HepG2 (cell line): ENCODE measurements at regions not wholly inside any gene's neighbourhood (a gene's known extent, or its start where the extent isn't known, plus 50 kb on each side); places are given as distances from the start of the nearest gene placed in this dataset.

Experiments used
- ATAC-seq: fragments of 200-7000 bp; cut with Tn5 transposase; 3 replicates; pipeline ENCODE4 v1.9.1; 2020; ENCODE audit warnings: mild to moderate bottlenecking, moderate library complexity
- BruUV-seq: library from RNA; stranded (reverse); fragments of 400-500 nt; replicated peaks from 2 replicates; lab custom pipeline; 2021; lab: Mats Ljungman, UMichigan
- CTCF ChIA-PET: fragments of 300-600 bp; formaldehyde crosslinking; extraction: SDS; loops from one replicate; lab custom pipeline; 2021; ENCODE audit warnings: low total read pairs, inconsistent platforms, low intra/inter-chr PET ratio; lab: Yijun Ruan, JAX
- POLR2A ChIA-PET: fragments of 350-600 bp; sonication (Branson Sonifier 250); formaldehyde crosslinking; loops from one replicate; lab custom pipeline; 2020; ENCODE audit warnings: antibody characterized with exemption, inconsistent platforms; lab: Yijun Ruan, JAX
- DNase-seq: peaks from one replicate; pipeline ENCODE4 v3.0.0-alpha.2; 2015; ENCODE audit warnings: low spot score
- FAIRE-seq: peaks from 3 replicates; lab custom pipeline; 2011; peaks lifted over from hg19 to GRCh38; lab: Jason Lieb, UNC
- H2AFZ ChIP-seq: one replicate; pipeline ENCODE4 v1.6.1; 2011; ENCODE audit warnings: low read length, inconsistent platforms
- H3K27ac ChIP-seq: fragments of 300-600 bp; 3 replicates; pipeline ENCODE4 v1.8.0; 2011; ENCODE audit warnings: mixed run types, mild to moderate bottlenecking, mixed read lengths, low read length, inconsistent platforms; ENCODE audit not compliant: insufficient read depth; ENCODE audit errors: extremely low read length
- H3K27me3 ChIP-seq, 2 experiments: fragments of 200-600 bp in 1 of 2; 2 replicates in 1 of 2; 3 replicates in 1 of 2; pipeline versions ENCODE4 v1.6.0 to v1.8.0; 2011; ENCODE audit warnings: low read length in 2 of 2, mild to moderate bottlenecking in 2 of 2, moderate library complexity in 2 of 2, inconsistent platforms in 1 of 2; ENCODE audit not compliant: insufficient read depth in 2 of 2, control insufficient read depth in 1 of 2
- H3K36me3 ChIP-seq, 2 experiments: fragments of 200-600 bp in 1 of 2; replicated peaks in 1 of 2; 2 replicates in 1 of 2; 3 replicates in 1 of 2; pipeline versions ENCODE4 v1.5.1 to v1.8.0; 2011; ENCODE audit warnings: low read length in 2 of 2, inconsistent platforms in 1 of 2; ENCODE audit not compliant: insufficient read depth in 2 of 2, control insufficient read depth in 1 of 2
- H3K4me1 ChIP-seq: 2 replicates; pipeline ENCODE4 v1.5.1; 2012; ENCODE audit warnings: low read length, inconsistent platforms; ENCODE audit not compliant: insufficient read depth
- H3K4me2 ChIP-seq: 2 replicates; pipeline ENCODE4 v1.6.0; 2011; ENCODE audit warnings: low read depth, low read length, inconsistent platforms
- H3K4me3 ChIP-seq, 3 experiments: fragments of 200-600 bp in 1 of 3; sonication (generic), shearing (Covaris generic) in 1 of 3; replicated peaks in 1 of 3; 2 replicates each; pipeline ENCODE4 v1.5.1; 2011 to 2016; ENCODE audit warnings: low read length in 3 of 3, inconsistent platforms in 2 of 3, low read depth in 2 of 3, mild to moderate bottlenecking in 2 of 3, control low read depth in 1 of 3, mixed read lengths in 1 of 3; ENCODE audit not compliant: insufficient read depth in 1 of 3
- H3K79me2 ChIP-seq: one replicate; pipeline ENCODE4 v1.6.1; 2011; ENCODE audit warnings: low read length, inconsistent platforms; ENCODE audit not compliant: insufficient read depth
- H3K9ac ChIP-seq: 2 replicates; pipeline ENCODE4 v1.6.0; 2011; ENCODE audit warnings: mild to moderate bottlenecking, low read depth, low read length, inconsistent platforms; ENCODE audit not compliant: insufficient read depth
- H3K9me3 ChIP-seq: 2 replicates; pipeline ENCODE4 v1.5.1; 2012; ENCODE audit warnings: mild to moderate bottlenecking, low read length
- H4K20me1 ChIP-seq: 2 replicates; pipeline ENCODE4 v1.6.0; 2011; ENCODE audit warnings: inconsistent platforms, mild to moderate bottlenecking, low read length, moderate library complexity; ENCODE audit not compliant: insufficient read depth
- BHLHE40 ChIP-seq: IDR thresholded peaks from 2 replicates; pipeline ENCODE4 v1.6.1; 2011; ENCODE audit warnings: low read length, improper control_type of control experiment
- RBM22 ChIP-seq: fragments of 200-400 bp; formaldehyde crosslinking; optimal IDR thresholded peaks from 2 replicates; pipeline ENCODE3; 2017; ENCODE audit warnings: mild to moderate bottlenecking, low read length, moderate library complexity
- ZNF251 ChIP-seq: sonication (generic); formaldehyde crosslinking; IDR thresholded peaks from 2 replicates; pipeline ENCODE4 v1.9.0; 2021; ENCODE audit warnings: mild to moderate bottlenecking, missing genetic modification reagents
- WGBS: methylation state at CpG from one replicate; pipeline ENCODE4 v1.1.6; 2017; ENCODE audit warnings: low lambda C conversion rate; 5-methylcytosine and 5-hydroxymethylcytosine counted together
- in situ Hi-C: cut with HindIII; loops from 2 replicates; pipeline ENCODE4 v1.10.0; 2017; ENCODE audit warnings: low pct_unique_long_range_greater_than_20kb; ENCODE audit not compliant: extremely low pct_ligation_motif_present
- intact Hi-C: fragments of 100-400 bp; cut with micrococcal nuclease; formaldehyde crosslinking; loops from one replicate; pipeline ENCODE4 v1.10.0; 2022; ENCODE audit not compliant: unreplicated experiment
- TF ChIP-seq, protein P1 (sequence below): sonication (generic); formaldehyde crosslinking; IDR thresholded peaks from 2 replicates; pipeline ENCODE4 v1.8.1; 2023; ENCODE audit warnings: mild to moderate bottlenecking, inconsistent platforms, moderate library complexity, missing genetic modification reagents, borderline replicate concordance
- TF ChIP-seq, protein P2 (sequence below): sonication (generic); formaldehyde crosslinking; IDR thresholded peaks from 2 replicates; pipeline ENCODE4 v1.4.0; 2020; ENCODE audit warnings: mild to moderate bottlenecking, missing genetic modification reagents
- TF ChIP-seq, protein P3 (sequence below): sonication (generic); formaldehyde crosslinking; IDR thresholded peaks from 2 replicates; pipeline ENCODE4 v1.5.1; 2020; ENCODE audit warnings: missing genetic modification reagents, mild to moderate bottlenecking, borderline replicate concordance
- TF ChIP-seq, protein P4 (sequence below): sonication (generic); formaldehyde crosslinking; IDR thresholded peaks from 2 replicates; pipeline ENCODE4 v1.5.0; 2020; ENCODE audit warnings: mild to moderate bottlenecking, missing genetic modification reagents

DNA sequence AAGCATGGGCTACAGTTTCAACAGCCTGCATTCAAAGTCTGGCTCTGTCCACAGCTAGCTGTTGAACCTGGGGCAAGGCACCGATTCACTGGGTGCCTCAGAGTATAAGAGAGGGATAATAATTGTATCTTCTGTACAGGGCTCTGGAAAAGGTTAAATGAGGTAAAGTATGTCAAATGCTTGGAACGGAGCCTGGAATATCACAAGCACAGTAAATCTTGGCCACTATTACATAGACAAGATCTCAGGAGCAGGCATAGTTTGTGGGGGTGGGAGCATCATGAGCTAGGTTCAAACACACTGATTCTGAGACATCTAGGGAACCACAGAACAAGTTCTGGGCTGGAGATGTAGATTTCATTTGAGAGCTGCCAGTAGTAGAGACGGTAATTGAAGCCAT lies 203.7 kb upstream of the NUDT4 start:
- no peak for ATAC-seq
- no peak overlapping the region for H2AFZ ChIP-seq
- CTCF ChIA-PET, result no interaction called here

DNA sequence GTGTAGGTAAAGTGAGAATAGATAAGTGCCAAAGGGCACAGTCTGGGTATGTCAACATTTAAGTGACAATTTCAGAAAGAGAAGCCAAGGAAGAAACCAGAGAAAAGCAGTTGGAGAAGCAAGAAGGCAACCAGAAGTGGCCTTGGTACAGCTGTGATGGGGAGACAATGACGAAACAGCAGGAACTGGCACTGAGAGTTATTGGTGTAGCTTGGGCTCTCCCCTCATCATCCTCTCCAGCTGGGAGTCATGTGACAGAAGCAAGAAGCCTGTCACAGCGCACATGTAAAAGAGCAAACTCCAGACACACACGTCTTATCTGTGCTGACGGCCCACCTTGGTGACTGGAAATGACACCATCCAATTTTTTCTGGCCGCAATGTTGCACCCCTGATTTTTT lies 203.3 kb upstream of the NUDT4 start:
- Histone ChIP-seq H3K9me3 (no peaks in the 10 kb centered on the region; the same call in 1 of the 2 replicates), H3K4me3 (no peak overlapping the region), H3K27ac (no peak overlapping the region), H3K4me2 (no peak overlapping the region), H2AFZ (no peak overlapping the region), H3K9ac (no peak overlapping the region), H3K4me1 (peaks cover 59% of the 10 kb centered on the region), H3K36me3 (no peaks in the 10 kb centered on the region), H3K27me3 (no peaks in the 10 kb centered on the region; a peak in 2 of 5 replicates), H3K79me2 (no peaks in the 10 kb centered on the region), H4K20me1 (no peaks in the 10 kb centered on the region)
- in situ Hi-C loops, result no loop called here
- no TSS peak for BruUV-seq
- FAIRE-seq (no peak), DNase-seq (no peak), ATAC-seq (no peak)
- ChIA-PET POLR2A (no interaction called here), CTCF (no interaction called here)
- 90% methylated on average over 5 of the region's 5 CpGs for WGBS
- intact Hi-C loops, result no loop called here
- TF ChIP-seq, protein P1, sequence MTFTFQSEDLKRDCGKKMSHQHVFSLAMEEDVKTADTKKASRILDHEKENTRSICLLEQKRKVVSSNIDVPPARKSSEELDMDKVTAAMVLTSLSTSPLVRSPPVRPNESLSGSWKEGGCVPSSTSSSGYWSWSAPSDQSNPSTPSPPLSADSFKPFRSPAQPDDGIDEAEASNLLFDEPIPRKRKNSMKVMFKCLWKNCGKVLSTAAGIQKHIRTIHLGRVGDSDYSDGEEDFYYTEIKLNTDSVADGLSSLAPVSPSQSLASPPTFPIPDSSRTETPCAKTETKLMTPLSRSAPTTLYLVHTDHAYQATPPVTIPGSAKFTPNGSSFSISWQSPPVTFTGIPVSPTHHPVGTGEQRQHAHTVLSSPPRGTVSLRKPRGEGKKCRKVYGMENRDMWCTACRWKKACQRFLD (CRISPR knock-in tag), result no peak
- TF ChIP-seq, protein P2, sequence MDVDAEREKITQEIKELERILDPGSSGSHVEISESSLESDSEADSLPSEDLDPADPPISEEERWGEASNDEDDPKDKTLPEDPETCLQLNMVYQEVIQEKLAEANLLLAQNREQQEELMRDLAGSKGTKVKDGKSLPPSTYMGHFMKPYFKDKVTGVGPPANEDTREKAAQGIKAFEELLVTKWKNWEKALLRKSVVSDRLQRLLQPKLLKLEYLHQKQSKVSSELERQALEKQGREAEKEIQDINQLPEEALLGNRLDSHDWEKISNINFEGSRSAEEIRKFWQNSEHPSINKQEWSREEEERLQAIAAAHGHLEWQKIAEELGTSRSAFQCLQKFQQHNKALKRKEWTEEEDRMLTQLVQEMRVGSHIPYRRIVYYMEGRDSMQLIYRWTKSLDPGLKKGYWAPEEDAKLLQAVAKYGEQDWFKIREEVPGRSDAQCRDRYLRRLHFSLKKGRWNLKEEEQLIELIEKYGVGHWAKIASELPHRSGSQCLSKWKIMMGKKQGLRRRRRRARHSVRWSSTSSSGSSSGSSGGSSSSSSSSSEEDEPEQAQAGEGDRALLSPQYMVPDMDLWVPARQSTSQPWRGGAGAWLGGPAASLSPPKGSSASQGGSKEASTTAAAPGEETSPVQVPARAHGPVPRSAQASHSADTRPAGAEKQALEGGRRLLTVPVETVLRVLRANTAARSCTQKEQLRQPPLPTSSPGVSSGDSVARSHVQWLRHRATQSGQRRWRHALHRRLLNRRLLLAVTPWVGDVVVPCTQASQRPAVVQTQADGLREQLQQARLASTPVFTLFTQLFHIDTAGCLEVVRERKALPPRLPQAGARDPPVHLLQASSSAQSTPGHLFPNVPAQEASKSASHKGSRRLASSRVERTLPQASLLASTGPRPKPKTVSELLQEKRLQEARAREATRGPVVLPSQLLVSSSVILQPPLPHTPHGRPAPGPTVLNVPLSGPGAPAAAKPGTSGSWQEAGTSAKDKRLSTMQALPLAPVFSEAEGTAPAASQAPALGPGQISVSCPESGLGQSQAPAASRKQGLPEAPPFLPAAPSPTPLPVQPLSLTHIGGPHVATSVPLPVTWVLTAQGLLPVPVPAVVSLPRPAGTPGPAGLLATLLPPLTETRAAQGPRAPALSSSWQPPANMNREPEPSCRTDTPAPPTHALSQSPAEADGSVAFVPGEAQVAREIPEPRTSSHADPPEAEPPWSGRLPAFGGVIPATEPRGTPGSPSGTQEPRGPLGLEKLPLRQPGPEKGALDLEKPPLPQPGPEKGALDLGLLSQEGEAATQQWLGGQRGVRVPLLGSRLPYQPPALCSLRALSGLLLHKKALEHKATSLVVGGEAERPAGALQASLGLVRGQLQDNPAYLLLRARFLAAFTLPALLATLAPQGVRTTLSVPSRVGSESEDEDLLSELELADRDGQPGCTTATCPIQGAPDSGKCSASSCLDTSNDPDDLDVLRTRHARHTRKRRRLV (CRISPR knock-in tag), result no peak
- TF ChIP-seq, protein P3, sequence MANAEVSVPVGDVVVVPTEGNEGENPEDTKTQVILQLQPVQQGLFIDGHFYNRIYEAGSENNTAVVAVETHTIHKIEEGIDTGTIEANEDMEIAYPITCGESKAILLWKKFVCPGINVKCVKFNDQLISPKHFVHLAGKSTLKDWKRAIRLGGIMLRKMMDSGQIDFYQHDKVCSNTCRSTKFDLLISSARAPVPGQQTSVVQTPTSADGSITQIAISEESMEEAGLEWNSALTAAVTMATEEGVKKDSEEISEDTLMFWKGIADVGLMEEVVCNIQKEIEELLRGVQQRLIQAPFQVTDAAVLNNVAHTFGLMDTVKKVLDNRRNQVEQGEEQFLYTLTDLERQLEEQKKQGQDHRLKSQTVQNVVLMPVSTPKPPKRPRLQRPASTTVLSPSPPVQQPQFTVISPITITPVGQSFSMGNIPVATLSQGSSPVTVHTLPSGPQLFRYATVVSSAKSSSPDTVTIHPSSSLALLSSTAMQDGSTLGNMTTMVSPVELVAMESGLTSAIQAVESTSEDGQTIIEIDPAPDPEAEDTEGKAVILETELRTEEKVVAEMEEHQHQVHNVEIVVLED (CRISPR knock-in tag), result no peak
- no peak for TF ChIP-seq BHLHE40

More for the DNA sequence above, 203.7 kb upstream of the NUDT4 start:
- intact Hi-C loops (no loop called here), in situ Hi-C loops (no loop called here)
- H3K9ac ChIP-seq, result no peak overlapping the region
- no peak overlapping the region for H3K27ac ChIP-seq
- no peaks in the 10 kb centered on the region for H4K20me1 ChIP-seq
- H3K4me2 ChIP-seq, result no peak overlapping the region
- 51% methylated on average over 3 of the region's 3 CpGs for WGBS
- no peak for FAIRE-seq
- H3K4me1 ChIP-seq, result peaks cover 55% of the 10 kb centered on the region
- BruUV-seq, result no TSS peak
- H3K27me3 ChIP-seq, result no peaks in the 10 kb centered on the region; a peak in 1 of 5 replicates
- no peaks in the 10 kb centered on the region for H3K36me3 ChIP-seq
- DNase-seq, result no peak
- POLR2A ChIA-PET, result no interaction called here
- no peak overlapping the region for H3K4me3 ChIP-seq
- no peaks in the 10 kb centered on the region for H3K79me2 ChIP-seq
- no peaks in the 10 kb centered on the region; the same call in 1 of the 2 replicates for H3K9me3 ChIP-seq
- TF ChIP-seq RBM22, result no peak
- TF ChIP-seq, protein P4, sequence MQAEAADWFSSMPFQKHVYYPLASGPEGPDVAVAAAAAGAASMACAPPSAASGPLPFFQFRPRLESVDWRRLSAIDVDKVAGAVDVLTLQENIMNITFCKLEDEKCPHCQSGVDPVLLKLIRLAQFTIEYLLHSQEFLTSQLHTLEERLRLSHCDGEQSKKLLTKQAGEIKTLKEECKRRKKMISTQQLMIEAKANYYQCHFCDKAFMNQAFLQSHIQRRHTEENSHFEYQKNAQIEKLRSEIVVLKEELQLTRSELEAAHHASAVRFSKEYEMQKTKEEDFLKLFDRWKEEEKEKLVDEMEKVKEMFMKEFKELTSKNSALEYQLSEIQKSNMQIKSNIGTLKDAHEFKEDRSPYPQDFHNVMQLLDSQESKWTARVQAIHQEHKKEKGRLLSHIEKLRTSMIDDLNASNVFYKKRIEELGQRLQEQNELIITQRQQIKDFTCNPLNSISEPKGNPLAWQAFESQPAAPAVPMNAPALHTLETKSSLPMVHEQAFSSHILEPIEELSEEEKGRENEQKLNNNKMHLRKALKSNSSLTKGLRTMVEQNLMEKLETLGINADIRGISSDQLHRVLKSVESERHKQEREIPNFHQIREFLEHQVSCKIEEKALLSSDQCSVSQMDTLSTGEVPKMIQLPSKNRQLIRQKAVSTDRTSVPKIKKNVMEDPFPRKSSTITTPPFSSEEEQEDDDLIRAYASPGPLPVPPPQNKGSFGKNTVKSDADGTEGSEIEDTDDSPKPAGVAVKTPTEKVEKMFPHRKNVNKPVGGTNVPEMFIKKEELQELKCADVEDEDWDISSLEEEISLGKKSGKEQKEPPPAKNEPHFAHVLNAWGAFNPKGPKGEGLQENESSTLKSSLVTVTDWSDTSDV, result no peak
- no peak for TF ChIP-seq ZNF251
